NCI-H2196 (cell line): ENCODE measurements at regions not wholly inside any gene's neighbourhood (a gene's known extent, or its start where the extent isn't known, plus 50 kb on each side); places are given as distances from the start of the nearest gene placed in this dataset.
"Not testable (repeated sequence)": the region's sequence is repeated elsewhere in the genome, so short reads cannot be mapped to it uniquely, and the experiment has no call there.

Source experiments
- DNase-seq: peaks from one replicate; lab custom pipeline; 2025; ENCODE audit not compliant: unreplicated experiment; lab: John Stamatoyannopoulos, UW

GRCh38 chr3:106071306-106071705 is 202.5 kb upstream of the CBLB start:
- no peak for DNase-seq

- DNase-seq: not testable (repeated sequence)
These were observed 203.8 kb upstream of the CBLB start for GRCh38 chr3:106072596-106072995.

GRCh38 chr3:106073806-106074205 is 205.0 kb upstream of the CBLB start:
- DNase-seq: not testable (repeated sequence)

GRCh38 chr3:106075731-106076130 is 206.9 kb upstream of the CBLB start:
- not testable (repeated sequence) for DNase-seq

GRCh38 chr3:106078635-106079034 is 209.8 kb upstream of the CBLB start:
- no peak for DNase-seq

- DNase-seq: no peak
These were observed 213.8 kb upstream of the CBLB start for GRCh38 chr3:106082616-106083015.

- DNase-seq: no peak
These were observed 214.4 kb upstream of the CBLB start for GRCh38 chr3:106083207-106083606.

- no peak for DNase-seq
These were observed 215.0 kb upstream of the CBLB start for GRCh38 chr3:106083854-106084253.

GRCh38 chr3:106086038-106086437 is 217.2 kb upstream of the CBLB start:
- DNase-seq: no peak

- no peak for DNase-seq
These were observed 217.8 kb upstream of the CBLB start for GRCh38 chr3:106086636-106087035.

- DNase-seq: no peak
These were observed 219.5 kb upstream of the CBLB start for GRCh38 chr3:106088304-106088703.

GRCh38 chr3:106088899-106089298 is 220.1 kb upstream of the CBLB start:
- DNase-seq: no peak

GRCh38 chr3:106089806-106090205 is 221.0 kb upstream of the CBLB start:
- DNase-seq: no peak

- DNase-seq: no peak
These were observed 224.0 kb upstream of the CBLB start for GRCh38 chr3:106092792-106093191.

- DNase-seq: no peak
These were observed 224.8 kb upstream of the CBLB start for GRCh38 chr3:106093616-106094015.

GRCh38 chr3:106097817-106098435 is 229.1 kb upstream of the CBLB start:
- no peak for DNase-seq

GRCh38 chr3:106103383-106103782 is 234.6 kb upstream of the CBLB start:
- DNase-seq: no peak

GRCh38 chr3:106104078-106104477 is 235.3 kb upstream of the CBLB start:
- DNase-seq: no peak

- DNase-seq: no peak
These were observed 240.1 kb upstream of the CBLB start for GRCh38 chr3:106108925-106109324.

- DNase-seq: not testable (repeated sequence)
These were observed 243.7 kb upstream of the CBLB start for GRCh38 chr3:106112561-106112960.

GRCh38 chr3:106113747-106114146 is 244.9 kb upstream of the CBLB start:
- no peak for DNase-seq

GRCh38 chr3:106114220-106114619 is 245.4 kb upstream of the CBLB start:
- DNase-seq: no peak

- no peak for DNase-seq
These were observed 246.0 kb upstream of the CBLB start for GRCh38 chr3:106114848-106115247.
